GM21528 (cell line): ENCODE measurements at regions not wholly inside any gene's neighbourhood (a gene's known extent, or its start where the extent isn't known, plus 50 kb on each side); places are given as distances from the start of the nearest gene placed in this dataset.
"Not testable (repeated sequence)": the region's sequence is repeated elsewhere in the genome, so short reads cannot be mapped to it uniquely, and the experiment has no call there.

Source experiments
- ATAC-seq: cut with Tn5 transposase; IDR thresholded peaks from one replicate; pipeline ENCODE4 v1.9.1; 2021; ENCODE audit warnings: mild to moderate bottlenecking, moderate library complexity; ENCODE audit not compliant: unreplicated experiment, low FRiP score

DNA sequence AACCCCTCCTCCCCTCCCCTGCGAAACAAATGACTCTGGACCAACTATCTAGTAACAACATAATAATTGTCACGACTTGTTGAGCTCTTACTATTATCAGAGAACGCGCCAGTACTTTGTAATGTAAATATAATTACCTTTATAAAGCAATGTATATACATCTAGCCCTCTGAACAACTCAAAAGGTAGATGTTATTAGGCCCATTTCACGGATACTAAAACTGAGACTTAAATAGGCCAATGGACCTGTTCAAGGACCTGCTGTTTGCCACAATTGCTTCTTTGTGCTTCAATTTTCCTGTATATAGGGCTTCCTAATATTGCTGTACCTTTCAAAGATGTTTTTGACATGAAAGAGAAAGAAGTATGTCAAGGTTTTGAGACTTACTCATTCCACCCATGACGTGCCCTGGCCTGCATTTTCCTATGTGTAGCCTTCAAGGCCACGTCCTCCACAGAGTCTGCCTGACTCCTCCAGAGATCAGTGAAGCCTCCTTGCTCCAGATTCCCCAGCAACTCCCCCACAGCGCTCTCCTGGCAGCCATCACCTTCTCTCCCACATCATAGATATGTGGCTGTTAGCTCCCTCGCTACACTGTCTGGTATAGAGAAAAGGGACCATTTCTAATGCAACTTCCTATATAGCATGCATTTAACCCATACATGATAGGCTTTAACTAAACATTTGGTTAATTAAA lies 156.6 kb downstream of the SKIDA1 start:
- no peak for ATAC-seq

DNA sequence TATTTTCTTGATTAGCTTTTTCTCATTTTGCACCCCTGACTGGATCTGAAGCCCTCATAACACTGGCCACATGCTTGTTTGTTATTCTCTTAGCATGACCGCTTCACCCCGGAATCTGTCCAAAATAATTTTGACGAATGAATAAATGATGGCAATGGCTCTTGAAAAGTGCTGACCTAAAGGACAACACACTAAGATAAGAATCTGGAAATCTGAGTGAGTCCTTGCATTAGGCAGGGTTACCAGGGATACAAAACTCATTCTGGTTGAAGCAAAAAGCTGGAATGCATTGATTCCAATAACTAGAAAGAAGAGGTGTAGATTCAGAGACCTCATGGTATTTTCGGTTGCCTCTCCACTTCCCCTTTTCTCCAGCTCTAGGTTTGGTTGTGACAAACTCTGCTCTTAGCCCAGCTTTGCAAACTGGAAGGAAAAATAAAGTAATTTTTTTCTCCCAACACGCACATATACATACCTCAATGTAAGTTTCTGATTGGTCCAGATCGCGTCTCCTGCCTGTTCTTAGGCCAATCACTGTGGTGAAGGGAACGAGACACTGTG lies 157.4 kb downstream of the SKIDA1 start:
- no peak for ATAC-seq

- ATAC-seq = not testable (repeated sequence)
Observed at GRCh38 chr10:21366108-21366507, 159.4 kb downstream of the SKIDA1 start.

GRCh38 chr10:21364196-21365114 lies 161.0 kb downstream of the SKIDA1 start:
- no peak for ATAC-seq

DNA sequence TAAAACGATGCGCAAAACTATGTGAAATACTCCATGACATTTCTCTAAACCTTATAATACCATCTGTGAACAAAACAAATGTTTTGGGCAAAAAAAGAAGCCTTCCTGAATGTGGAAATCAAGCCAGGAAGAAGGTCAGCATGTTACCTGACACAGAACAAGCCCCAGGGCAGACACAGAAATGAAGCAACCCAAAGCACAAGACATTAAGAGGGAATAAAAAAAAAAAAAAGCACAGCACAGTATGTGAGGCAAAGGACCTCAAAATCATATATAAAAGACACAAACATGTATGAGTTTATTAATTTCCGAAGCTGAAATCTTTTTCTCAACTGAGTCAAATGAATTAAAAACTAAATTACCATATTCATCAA lies 161.8 kb downstream of the SKIDA1 start:
- ATAC-seq = no peak

DNA sequence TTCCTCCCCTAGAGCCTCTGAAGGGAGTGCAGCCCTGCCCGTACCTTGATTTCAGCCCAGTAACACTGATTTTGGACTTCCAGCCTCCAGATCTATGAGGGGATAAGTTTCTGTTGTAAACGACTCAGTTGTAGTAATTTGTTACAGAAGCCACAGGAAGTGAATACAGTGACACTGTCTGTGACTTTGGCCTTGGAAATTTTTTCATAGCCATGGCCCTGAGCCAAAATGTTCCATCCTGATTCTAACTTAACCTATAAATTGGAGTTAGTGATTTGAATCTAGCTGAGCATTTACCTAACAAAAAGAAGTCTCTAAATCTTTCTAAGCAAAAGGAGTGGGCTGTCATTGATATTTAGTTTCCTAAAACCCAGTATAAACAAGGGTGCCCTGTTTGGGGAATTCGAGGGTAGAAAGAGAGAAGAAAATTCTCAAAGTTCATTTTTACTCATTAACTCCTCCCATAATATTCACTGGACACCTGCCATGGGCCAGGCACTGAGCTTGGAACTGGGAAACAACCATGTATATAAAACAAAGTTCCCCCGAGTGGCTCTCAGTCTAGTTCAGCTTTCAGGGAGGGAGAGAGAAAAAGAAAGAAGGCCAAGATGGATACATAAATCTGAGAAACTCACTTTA lies 162.3 kb downstream of the SKIDA1 start:
- ATAC-seq = no peak

DNA sequence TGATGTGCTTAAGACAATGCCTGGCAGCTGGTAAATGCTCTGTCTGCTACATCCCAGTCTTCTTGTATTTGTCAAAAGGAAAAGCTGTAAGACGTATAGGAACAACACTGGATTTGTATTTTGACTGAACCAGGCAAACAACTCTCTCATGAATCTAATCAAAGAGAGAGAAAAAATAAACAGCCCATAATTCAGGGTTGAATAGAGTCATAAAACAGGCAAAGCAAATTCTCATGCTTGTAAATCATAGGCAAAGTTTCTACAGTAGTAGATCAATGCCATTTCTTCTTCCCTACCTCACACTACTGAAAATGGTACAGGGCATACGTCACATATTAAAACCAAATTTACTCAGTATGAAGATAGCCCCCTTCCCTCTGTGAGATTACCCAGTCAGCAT lies 166.3 kb downstream of the SKIDA1 start:
- no peak for ATAC-seq

- ATAC-seq = no peak
Observed at GRCh38 chr10:21355591-21356011, 169.9 kb downstream of the SKIDA1 start.

- peak; percentile 66 for ATAC-seq
Observed at GRCh38 chr10:21352886-21353285, 172.6 kb downstream of the SKIDA1 start.

DNA sequence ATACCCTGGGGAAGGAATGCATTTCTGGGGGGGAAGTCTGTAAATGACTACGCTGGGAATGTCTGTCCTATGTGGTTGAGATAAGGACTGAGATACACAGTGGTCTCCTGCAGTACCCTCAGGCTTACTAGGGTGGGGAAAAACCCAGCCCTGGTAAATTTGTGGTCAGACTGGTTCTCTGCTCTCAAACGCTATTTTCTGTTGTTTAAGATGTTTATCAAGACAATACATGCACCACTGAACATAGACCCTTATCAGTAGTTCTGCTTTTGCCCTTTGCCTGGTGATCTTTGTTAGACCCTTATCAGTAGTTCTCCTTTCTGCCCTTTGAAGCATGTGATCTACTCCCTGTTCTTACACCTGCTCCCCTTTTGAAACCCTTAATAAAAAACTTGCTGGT lies 173.9 kb downstream of the SKIDA1 start:
- not testable (repeated sequence) for ATAC-seq

- no peak for ATAC-seq
Observed at GRCh38 chr10:21349912-21350286, 175.6 kb downstream of the SKIDA1 start.

DNA sequence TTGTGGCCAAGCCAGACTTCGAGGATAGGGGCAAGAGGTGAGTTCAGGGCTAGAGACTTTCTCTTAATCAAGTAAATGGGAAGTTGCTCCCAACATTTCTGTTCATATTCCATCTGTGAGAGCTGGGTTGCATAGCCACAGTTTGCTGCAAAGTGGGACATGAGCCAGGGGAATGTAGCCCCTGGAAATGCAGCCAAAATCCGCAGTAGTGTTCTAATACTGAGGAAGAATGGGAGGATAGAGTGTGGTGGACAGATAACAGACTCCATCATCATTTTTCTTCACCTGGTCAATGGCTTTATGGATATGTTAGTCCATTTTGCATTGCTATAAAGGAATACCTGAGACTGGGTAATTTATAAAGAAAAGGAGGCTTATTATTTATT lies 177.7 kb downstream of the SKIDA1 start:
- no peak for ATAC-seq

- no peak for ATAC-seq
Observed at GRCh38 chr10:21347043-21347784, 178.3 kb downstream of the SKIDA1 start.

DNA sequence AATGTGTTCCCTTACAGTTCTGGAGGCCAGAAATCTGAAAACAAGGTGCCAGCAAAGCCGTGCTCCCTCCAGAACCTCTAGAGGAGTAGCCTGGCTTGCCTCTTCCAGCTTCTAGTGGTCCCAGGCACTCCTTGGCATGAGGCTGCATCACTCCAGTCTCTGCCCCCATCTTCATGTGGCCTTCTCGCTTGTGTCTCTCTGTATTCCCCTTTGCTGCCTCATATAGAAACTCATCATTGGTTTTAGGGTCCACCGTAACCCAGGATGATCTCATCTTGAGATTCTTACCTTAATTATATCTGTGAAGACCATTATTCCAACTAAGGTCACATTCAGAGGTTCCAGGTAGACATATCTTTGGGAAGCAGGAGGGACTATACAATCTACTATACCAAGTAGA lies 182.4 kb downstream of the SKIDA1 start:
- no peak for ATAC-seq

DNA sequence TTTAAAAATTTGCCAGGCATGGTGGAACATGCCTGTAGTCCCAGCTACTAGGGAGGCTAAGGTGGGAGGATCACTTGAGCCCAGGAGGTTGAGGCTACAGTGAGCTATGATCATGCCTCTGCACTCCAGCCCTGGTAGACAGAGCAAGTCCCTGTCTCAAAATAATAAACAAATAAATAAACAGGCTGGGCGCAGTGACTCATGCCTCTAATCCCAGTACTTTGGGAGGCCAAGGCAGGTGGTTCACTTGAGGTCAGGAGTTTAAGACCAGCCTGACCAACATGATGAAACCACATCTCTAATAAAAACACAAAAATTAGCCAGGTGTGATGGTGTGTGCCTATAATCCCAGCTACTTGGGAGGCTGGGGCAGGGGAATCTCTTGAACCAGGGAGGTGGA lies 183.0 kb downstream of the SKIDA1 start:
- ATAC-seq = not testable (repeated sequence)

DNA sequence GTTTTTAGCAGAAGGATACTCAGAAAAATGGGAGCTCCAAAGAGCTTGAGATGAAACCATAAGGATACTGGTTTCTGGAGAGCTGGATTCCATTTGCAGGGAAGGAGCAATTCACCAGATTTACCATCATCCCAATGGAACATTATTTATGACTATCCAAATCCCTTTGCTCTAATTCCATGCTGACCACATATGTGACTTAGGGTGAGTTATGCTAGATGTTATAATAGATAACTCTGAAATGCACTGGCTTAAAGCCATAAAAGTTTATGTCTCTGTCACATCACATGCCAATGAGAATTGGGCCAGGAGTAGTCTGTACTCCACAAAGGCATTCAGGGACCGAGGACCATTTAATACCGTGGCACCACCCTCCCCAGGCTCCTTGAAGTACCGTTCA lies 185.2 kb downstream of the SKIDA1 start:
- no peak for ATAC-seq

GRCh38 chr10:21337171-21337792 lies 188.2 kb downstream of the SKIDA1 start:
- ATAC-seq = no peak

DNA sequence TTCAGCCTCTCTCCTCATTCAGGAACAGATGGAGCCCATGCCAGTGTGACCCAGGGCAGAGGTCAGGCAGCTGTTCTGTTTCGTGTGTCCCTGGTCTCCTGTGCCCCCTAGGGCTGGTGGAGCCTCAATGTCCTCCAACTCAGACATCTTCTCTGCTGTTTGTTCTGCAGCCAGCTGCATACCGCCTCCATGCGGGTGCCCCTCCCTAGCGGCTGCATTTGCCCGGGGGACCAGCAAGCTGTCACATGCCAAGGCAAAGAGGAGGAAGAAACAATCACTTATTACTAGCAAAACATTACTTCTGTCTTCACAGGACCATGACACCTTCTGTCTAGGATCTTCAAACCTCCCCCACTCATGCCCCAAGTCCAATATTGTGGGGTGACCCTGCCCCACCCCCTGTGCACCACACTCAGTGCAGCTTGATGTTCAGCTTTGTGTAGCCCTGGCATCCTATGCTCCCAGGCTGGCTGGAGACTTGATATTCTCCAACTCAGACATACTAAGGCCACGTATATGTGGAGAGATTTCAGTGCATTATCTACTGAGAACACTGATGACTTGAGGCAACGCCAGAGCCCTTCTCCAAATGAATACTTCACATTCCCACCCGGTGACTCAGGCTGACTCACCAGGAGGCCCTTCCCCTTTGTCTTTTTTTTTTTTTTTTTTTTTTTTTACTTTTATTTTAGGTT lies 188.9 kb downstream of the SKIDA1 start:
- no peak for ATAC-seq
